HG03439 (cell line): ENCODE measurements at regions not wholly inside any gene's neighbourhood (a gene's known extent, or its start where the extent isn't known, plus 50 kb on each side); places are given as distances from the start of the nearest gene placed in this dataset.

Experiments
- ATAC-seq: cut with Tn5 transposase; IDR thresholded peaks from one replicate; pipeline ENCODE4 v1.9.1; 2021; ENCODE audit warnings: mild to moderate bottlenecking, moderate library complexity; ENCODE audit not compliant: unreplicated experiment

DNA sequence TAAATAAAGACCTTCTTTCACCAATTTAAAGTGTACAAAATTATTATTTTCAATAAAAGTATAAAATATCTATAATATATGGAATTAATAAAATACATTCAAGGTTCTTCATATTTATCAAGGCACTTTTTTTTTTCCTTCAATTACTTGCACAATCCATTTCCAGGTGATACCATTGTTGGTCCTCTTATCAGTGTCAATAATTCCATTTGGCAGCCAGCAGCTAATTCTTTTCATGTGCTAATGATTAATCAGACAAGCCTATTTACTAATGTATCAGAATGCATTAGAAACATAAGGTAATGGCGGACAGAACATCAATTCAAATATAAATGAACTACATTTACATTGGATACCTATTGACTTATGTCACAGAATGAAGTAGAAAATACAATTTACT is 622.2 kb downstream of the TOX3 start:
- ATAC-seq: no peak

DNA sequence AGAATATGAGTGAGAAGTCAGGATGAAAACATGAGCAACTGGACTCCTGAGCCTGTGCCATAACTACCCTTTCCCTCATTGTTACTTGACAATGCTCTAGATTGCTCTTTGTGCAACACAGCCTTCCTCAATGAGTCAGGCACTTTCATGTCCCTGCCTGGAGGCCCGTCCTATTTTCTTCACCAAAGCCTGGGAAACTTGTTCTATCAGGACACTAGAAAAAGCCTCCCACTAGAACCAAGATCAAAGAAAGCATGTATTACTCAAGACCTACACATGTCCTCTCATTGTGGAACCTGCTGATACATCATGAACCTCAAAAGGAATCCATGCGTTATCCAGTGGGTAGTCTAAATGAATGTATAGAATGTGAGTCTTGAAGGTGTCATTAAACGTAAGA is 624.5 kb downstream of the TOX3 start:
- no peak for ATAC-seq

- ATAC-seq: no peak
Measured at GRCh38 chr16:51919736-51920135, 627.2 kb downstream of the TOX3 start.

DNA sequence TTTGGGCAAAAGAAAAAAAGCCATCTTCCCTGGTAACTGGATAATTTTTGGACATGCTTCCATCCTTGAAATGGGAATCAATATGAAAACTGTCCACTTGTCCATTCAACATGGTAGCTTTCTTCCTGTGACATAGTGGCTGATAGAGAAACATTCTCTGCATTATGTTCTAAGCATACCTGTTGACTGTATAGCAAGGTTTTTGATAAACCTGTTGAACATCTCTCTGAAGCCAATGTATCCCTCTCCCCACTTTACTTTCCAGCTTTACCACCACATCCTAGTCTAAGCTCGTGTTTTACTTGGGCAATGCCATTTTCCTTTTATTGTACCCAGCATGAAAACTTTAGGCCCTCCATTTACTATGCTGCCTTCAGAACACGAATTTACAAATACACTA is 630.1 kb downstream of the TOX3 start:
- no peak for ATAC-seq

DNA sequence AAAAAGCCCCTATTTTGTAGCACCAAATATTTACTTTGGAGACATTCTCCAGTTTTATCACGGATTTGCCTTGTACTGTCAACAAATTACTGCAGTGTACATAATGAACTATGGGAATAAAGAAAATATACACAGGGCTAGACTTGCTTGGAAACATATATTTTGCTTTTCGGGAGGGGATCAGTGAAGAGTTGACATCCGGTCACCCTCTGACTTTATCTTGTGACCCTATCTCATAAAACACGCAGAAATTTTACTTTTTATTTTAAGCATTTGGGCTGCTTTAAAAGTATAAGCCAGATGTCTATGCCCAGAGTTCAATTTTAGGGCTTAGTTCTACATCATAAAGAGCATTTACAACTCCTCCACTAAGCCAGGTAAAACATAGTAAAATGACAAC is 630.7 kb downstream of the TOX3 start:
- ATAC-seq: no peak

DNA sequence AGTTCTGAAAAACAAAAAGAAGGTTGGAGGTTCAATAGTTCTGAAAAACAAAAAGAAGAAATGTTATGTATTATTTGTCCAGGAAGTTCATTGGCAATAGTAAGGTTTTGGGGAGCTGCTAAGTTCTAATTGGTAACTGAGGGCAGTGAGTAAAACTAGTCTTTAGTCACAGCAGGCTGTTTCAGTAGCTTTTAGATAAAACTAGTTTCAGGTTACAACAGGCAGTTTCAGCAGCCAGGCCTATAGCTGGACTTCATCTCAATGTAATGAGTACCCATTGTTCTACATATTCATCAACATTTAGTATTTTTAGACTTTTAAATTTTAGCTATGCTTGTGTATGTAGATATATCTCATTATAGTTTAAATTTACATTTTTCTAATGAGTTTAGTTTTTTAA is 639.3 kb downstream of the TOX3 start:
- no peak for ATAC-seq

DNA sequence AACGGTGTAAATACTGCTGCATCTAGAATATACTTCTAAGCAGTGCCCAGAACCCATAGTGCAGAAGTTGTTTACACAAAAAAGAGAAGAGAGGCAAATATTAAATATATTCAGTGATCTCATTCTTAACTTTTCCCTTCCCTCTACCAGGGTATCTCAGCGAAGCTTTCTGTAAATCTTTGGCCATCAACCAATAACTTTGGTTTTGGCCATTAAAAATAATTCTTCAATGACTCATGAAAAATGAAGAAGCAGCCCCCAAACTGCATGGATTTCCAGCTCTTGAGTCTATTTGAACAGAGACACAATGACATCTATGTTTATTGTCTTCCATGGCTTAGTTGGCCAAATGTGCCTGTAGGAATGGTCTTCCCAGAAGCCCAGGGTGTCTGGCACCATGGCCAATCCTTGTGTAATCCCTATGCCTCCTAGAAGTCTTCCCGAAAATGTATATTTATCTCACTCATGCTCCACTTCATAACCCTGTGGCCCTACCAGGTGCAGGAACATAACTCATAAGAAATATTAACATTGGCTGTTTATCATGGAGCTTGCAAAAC is 646.6 kb downstream of the TOX3 start:
- ATAC-seq: no peak

DNA sequence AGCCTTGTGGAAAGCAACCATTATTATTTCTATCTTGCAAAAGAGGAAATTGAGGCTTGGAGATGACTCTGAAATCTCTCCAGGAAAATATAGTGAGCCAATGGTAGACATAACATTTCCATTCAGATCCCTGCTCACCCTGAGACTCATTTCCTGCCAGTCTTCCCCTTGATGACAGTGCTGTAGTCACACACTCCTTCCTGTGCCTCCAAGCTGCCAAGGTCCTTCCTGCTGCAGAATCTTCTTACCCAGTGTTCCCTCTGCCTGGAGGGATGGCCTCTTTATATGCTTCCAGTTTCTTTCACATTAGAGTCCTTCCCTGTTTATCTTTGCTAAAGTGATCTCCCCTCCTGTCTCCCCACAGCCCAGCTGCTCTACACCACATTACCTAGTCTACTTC is 648.1 kb downstream of the TOX3 start:
- ATAC-seq: no peak

GRCh38 chr16:51896013-51896412 is 650.9 kb downstream of the TOX3 start:
- ATAC-seq: no peak

- ATAC-seq: no peak
Measured at GRCh38 chr16:51892293-51893007, 654.5 kb downstream of the TOX3 start.

DNA sequence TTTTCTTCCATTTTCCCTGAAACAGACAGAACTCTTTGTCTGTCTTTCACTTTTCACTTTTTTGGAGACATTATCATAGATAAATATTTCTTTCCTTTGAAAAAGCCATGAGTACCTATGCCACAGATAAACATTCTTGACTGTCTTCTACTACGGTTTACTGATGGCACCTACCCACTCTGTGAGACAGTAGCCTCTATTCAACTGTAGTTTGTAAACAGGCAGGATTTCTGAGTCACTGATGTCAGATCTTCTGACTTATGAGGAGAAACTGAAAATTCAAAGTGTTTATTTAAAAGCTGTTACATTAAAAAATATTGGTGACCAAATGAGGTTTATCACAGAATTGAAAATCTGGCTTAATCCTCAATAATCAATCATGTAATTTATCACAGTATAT is 658.4 kb downstream of the TOX3 start:
- no peak for ATAC-seq

DNA sequence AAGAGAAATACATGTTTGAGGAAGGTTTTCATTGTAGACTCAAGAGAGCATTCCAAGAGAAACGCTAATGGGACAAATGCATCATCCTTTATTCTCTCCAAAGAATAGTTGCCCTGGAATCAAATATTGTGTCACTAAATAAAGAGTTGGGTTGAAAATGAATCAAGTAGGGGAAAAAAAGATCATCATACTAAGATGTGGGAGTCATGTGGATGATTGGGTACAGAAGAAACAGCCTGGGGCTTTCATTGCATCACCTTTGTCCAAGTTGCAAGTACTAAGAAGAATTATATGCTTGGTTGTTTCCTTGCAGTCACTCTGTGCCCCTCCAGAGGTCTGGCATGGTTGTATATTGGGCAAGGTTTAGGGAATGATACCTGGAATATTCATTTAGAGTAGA is 658.9 kb downstream of the TOX3 start:
- ATAC-seq: no peak

GRCh38 chr16:51886456-51886855 is 660.5 kb downstream of the TOX3 start:
- no peak for ATAC-seq

- ATAC-seq: no peak
Measured at GRCh38 chr16:51884773-51885172, 662.2 kb downstream of the TOX3 start.

GRCh38 chr16:51881731-51882130 is 665.2 kb downstream of the TOX3 start:
- ATAC-seq: no peak

DNA sequence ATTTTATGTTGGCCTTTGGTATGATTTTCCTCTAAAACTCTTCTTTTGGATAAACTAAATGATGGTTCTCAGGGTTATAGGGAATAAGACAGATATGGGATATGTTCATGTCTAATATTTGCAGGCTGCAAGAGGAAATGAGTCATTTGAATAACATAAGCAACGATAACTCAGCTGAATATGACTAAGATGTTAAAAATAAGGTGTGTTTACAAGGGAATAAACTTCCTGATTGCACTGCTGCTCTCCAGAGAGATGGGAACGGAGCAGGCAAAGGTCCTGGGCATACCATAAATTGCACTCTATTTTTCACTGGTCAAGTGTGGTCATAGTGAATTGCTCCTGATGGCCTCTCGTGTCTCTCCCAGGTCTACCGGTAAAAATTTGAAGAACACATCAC is 666.2 kb downstream of the TOX3 start:
- no peak for ATAC-seq

- no peak for ATAC-seq
Measured at GRCh38 chr16:51877686-51878085, 669.3 kb downstream of the TOX3 start.

DNA sequence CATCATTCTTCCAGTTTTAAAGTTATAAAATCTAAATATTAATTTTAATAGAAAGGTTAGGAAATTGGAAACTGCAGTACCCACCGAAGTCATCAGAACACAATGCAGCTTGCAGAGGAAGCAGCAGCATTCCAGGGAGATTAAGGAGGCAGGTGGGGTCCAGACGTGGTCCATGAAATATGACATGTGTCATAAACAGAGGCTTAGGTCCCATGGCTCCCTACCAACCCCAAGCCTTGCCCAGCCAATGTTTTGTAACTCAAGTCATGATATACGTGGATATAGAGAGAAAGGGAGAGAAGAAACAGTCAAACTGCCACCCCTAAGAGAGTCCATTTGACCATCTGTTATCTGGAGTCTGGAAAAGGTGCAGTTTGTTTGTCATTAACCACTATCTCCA is 670.0 kb downstream of the TOX3 start:
- ATAC-seq: no peak

DNA sequence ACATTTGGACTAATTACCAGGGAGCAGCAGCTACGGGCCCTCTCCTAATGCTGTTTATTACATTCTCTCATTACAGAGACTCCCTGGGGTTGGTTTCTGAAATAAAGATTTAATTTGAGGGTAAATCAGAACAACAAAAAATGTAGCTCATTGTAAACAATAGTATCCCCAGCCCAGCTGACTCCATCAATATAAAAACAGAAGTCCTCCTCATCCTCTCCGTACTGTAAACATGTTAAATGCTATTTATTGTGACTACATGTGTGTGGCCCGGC is 670.4 kb downstream of the TOX3 start:
- ATAC-seq: no peak

- ATAC-seq: no peak
Measured at GRCh38 chr16:51875834-51876600, 670.9 kb downstream of the TOX3 start.

GRCh38 chr16:51872524-51872923 is 674.4 kb downstream of the TOX3 start:
- no peak for ATAC-seq

- no peak for ATAC-seq
Measured at GRCh38 chr16:51870296-51870854, 676.6 kb downstream of the TOX3 start.
